OCI-LY1 (cell line): ENCODE measurements at regions not wholly inside any gene's neighbourhood (a gene's known extent, or its start where the extent isn't known, plus 50 kb on each side); places are given as distances from the start of the nearest gene placed in this dataset.
A peak's percentile ranks its signal among the peaks of the same experiment; 100 is the strongest.

Source experiments
- H2AFZ ChIP-seq: fragments of 200-600 bp; sonication (generic), shearing (Covaris generic); 2 replicates; pipeline ENCODE4 v1.6.0; 2014; ENCODE audit warnings: antibody characterized with exemption, mild to moderate bottlenecking, low read length
- H3F3A ChIP-seq: fragments of 200-600 bp; sonication (generic), shearing (Covaris generic); 2 replicates; pipeline ENCODE4 v1.6.0; 2014; ENCODE audit warnings: mild to moderate bottlenecking, antibody characterized with exemption, low read length, moderate library complexity; ENCODE audit not compliant: insufficient read depth
- H3K27ac ChIP-seq: fragments of 200-600 bp; sonication (generic); 2 replicates; pipeline ENCODE4 v1.5.1; 2014; ENCODE audit warnings: low read length, mixed run types, mild to moderate bottlenecking, low read depth; ENCODE audit not compliant: poor library complexity, severe bottlenecking
- H3K27me3 ChIP-seq: fragments of 200-600 bp; sonication (generic); 2 replicates; pipeline ENCODE4 v1.6.0; 2014; ENCODE audit warnings: antibody characterized with exemption, mild to moderate bottlenecking, low read length, moderate library complexity; ENCODE audit not compliant: insufficient read depth
- H3K36me3 ChIP-seq: fragments of 200-600 bp; sonication (generic); 2 replicates; pipeline ENCODE4 v1.6.1; 2014; ENCODE audit warnings: mild to moderate bottlenecking, antibody characterized with exemption, low read length, moderate library complexity, mixed read lengths; ENCODE audit not compliant: insufficient read depth
- H3K4me1 ChIP-seq: fragments of 200-600 bp; sonication (generic); 2 replicates; pipeline ENCODE4 v1.5.1; 2014; ENCODE audit warnings: mild to moderate bottlenecking, low read length, moderate library complexity; ENCODE audit not compliant: insufficient read depth, severe bottlenecking
- H3K4me2 ChIP-seq: fragments of 200-600 bp; sonication (generic), shearing (Covaris generic); 2 replicates; pipeline ENCODE4 v1.6.1; 2014; ENCODE audit warnings: low read length
- H3K4me3 ChIP-seq: fragments of 200-600 bp; sonication (generic); 2 replicates; pipeline ENCODE4 v1.5.1; 2014; ENCODE audit warnings: low read length, low read depth, mild to moderate bottlenecking, mixed read lengths; ENCODE audit not compliant: poor library complexity, severe bottlenecking
- H3K79me2 ChIP-seq: fragments of 200-600 bp; shearing (Covaris generic); 2 replicates; pipeline ENCODE4 v1.6.1; 2016; ENCODE audit warnings: mixed run types, low read length, mixed read lengths; ENCODE audit not compliant: insufficient read depth
- H3K9ac ChIP-seq: fragments of 200-600 bp; sonication (generic), shearing (Covaris generic); 2 replicates; pipeline ENCODE4 v1.6.1; 2014; ENCODE audit warnings: mild to moderate bottlenecking, low read length, mixed read lengths
- H3K9me2 ChIP-seq: fragments of 200-600 bp; sonication (generic), shearing (Covaris generic); 2 replicates; pipeline ENCODE4 v1.6.1; 2014; ENCODE audit warnings: low read depth, mild to moderate bottlenecking, low read length, mixed read lengths
- H3K9me3 ChIP-seq: fragments of 200-600 bp; shearing (Covaris generic); 2 replicates; pipeline ENCODE4 v1.6.1; 2014; ENCODE audit warnings: low read length, mixed read lengths
- H4K20me1 ChIP-seq: fragments of 200-600 bp; sonication (generic), shearing (Covaris generic); 2 replicates; pipeline ENCODE4 v1.6.0; 2016; ENCODE audit warnings: mild to moderate bottlenecking, low read length; ENCODE audit not compliant: insufficient read depth
- EZH2 ChIP-seq: fragments of 200-600 bp; sonication (generic), shearing (Covaris generic); IDR thresholded peaks from 2 replicates; pipeline ENCODE4 v1.8.0; 2017; ENCODE audit warnings: borderline replicate concordance, mixed run types, mild to moderate bottlenecking, antibody characterized with exemption, low read length, moderate library complexity, mixed read lengths
- TF ChIP-seq, protein P1 (sequence below): fragments of 200-600 bp; sonication (generic), shearing (Covaris generic); IDR thresholded peaks from 2 replicates; pipeline ENCODE4 v1.5.1; 2017; ENCODE audit warnings: mild to moderate bottlenecking, antibody characterized with exemption, low read length, moderate library complexity, mixed read lengths

DNA sequence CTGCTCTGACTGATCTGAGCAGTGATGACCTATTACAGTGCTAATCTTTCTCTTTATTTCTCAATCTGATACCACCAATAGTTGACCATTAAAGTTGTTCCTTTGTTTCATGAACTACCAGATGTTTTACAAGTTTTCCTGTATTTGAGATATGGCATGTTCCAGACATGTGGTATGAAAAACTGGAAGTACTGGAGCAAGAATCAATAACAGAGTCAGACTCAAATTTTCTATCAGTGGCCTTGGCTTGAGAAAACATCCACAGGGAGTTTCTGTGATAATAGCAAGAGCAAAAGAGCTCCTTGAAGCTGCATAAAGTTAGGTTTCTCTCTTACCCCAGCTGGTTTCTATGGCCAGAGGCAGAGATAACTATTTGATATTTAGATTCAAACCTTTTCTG is 469.0 kb upstream of the STEAP1 start:
- Histone ChIP-seq H3K4me3 (no peak overlapping the region), H3K9ac (no peak overlapping the region), H3K36me3 (no peaks in the 10 kb centered on the region), H3K9me2 (no peaks in the 10 kb centered on the region; the same call in 1 of the 2 replicates), H3K27ac (no peak overlapping the region), H3K9me3 (no peaks in the 10 kb centered on the region), H3K4me1 (no peaks in the 10 kb centered on the region), H4K20me1 (no peaks in the 10 kb centered on the region), H3K79me2 (no peaks in the 10 kb centered on the region), H3K27me3 (no peaks in the 10 kb centered on the region), H3F3A (no peaks in the 10 kb centered on the region), H2AFZ (no peak overlapping the region), H3K4me2 (no peak overlapping the region)
- no peak for TF ChIP-seq EZH2
- TF ChIP-seq, protein P1, sequence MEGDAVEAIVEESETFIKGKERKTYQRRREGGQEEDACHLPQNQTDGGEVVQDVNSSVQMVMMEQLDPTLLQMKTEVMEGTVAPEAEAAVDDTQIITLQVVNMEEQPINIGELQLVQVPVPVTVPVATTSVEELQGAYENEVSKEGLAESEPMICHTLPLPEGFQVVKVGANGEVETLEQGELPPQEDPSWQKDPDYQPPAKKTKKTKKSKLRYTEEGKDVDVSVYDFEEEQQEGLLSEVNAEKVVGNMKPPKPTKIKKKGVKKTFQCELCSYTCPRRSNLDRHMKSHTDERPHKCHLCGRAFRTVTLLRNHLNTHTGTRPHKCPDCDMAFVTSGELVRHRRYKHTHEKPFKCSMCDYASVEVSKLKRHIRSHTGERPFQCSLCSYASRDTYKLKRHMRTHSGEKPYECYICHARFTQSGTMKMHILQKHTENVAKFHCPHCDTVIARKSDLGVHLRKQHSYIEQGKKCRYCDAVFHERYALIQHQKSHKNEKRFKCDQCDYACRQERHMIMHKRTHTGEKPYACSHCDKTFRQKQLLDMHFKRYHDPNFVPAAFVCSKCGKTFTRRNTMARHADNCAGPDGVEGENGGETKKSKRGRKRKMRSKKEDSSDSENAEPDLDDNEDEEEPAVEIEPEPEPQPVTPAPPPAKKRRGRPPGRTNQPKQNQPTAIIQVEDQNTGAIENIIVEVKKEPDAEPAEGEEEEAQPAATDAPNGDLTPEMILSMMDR = no peak

DNA sequence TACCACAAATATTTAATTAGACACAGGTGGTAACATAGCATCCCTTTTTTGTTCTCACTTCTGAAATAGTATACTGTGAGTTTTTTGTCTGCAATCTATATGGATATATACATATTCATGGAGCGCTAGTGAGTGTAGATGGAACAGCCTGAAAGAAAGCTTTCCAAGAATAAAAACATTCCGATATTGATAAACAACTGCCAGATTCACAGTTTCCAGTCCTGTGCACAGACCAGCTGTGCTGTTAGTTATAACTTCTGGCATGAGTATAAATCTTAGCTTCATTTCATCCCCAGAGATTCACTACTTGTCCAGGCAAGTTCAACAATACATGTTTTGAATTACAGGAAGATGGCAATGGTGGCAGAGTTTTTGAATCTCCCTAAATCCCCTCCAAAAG is 467.1 kb upstream of the STEAP1 start:
- H3K4me1 ChIP-seq = no peaks in the 10 kb centered on the region
- no peak overlapping the region for H2AFZ ChIP-seq
- no peaks in the 10 kb centered on the region for H3K9me3 ChIP-seq
- no peaks in the 10 kb centered on the region for H3K9me2 ChIP-seq
- no peak overlapping the region for H3K27ac ChIP-seq
- H3K4me2 ChIP-seq = no peak overlapping the region
- no peaks in the 10 kb centered on the region for H3K79me2 ChIP-seq
- H3K27me3 ChIP-seq = no peaks in the 10 kb centered on the region
- no peaks in the 10 kb centered on the region for H4K20me1 ChIP-seq
- no peak overlapping the region for H3K4me3 ChIP-seq
- TF ChIP-seq, protein P1 = no peak
- H3K9ac ChIP-seq = no peak overlapping the region
- H3K36me3 ChIP-seq = no peaks in the 10 kb centered on the region
- H3F3A ChIP-seq = no peaks in the 10 kb centered on the region

DNA sequence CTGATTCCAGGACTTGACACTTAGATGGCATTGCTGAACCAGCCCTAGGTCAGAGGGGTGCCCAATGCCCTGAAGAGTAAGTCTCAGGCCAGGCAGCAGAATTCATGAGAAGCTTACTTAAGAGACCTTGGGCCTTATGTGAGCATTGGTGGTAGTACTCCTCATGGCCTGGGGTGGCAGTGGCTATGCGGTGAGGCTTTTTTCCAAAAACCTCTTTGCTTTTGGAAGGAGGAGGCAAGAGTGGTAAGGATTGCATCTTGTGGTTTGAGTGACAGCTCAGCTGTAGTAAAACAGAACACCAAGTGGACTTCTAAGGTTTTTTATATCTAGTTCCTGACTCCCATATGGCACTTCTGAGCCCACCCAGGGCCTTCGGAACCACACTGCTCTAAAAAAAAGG is 459.0 kb upstream of the STEAP1 start:
- Histone ChIP-seq H3K36me3 (no peaks in the 10 kb centered on the region), H3K9me2 (no peaks in the 10 kb centered on the region), H4K20me1 (no peaks in the 10 kb centered on the region), H2AFZ (no peak overlapping the region), H3K9ac (no peak overlapping the region), H3K4me1 (no peaks in the 10 kb centered on the region), H3K27me3 (no peaks in the 10 kb centered on the region), H3K4me2 (no peak overlapping the region), H3K9me3 (no peaks in the 10 kb centered on the region), H3F3A (no peaks in the 10 kb centered on the region), H3K79me2 (no peaks in the 10 kb centered on the region), H3K27ac (no peak overlapping the region), H3K4me3 (no peak overlapping the region)
- TF ChIP-seq, protein P1 = peak; percentile 5; the same call in 1 of the 2 replicates
- TF ChIP-seq EZH2 = no peak
